ENCODE measurements at regions not wholly inside any gene's neighbourhood (a gene's known extent, or its start where the extent isn't known, plus 50 kb on each side); places are given as distances from the start of the nearest gene placed in this dataset.

- ATAC-seq (no peak), DNase-seq (ENCODE audit: low spot score) (no peak)
- Mint-ChIP-seq H3K9me3 (no peaks in the 10 kb centered on the region), H3K4me3 (no peak overlapping the region), H3K4me1 (no peaks in the 10 kb centered on the region), H3K27ac (no peak overlapping the region), H3K36me3 (no peaks in the 10 kb centered on the region), H3K27me3 (ENCODE audit: low read depth) (no peaks in the 10 kb centered on the region)
- CTCF ChIA-PET, result no interaction called here
- TF ChIP-seq ELF4 (CRISPR knock-in tag; IDR thresholded peaks at IDR 0.05; ENCODE audit: low read depth) (no peak), STAT6 (CRISPR knock-in tag; conservative IDR thresholded peaks at IDR 0.05; ENCODE audit: low read depth) (no peak), PRRX2 (CRISPR knock-in tag; IDR thresholded peaks at IDR 0.05) (no peak), ZNF138 (CRISPR knock-in tag; conservative IDR thresholded peaks at IDR 0.05) (no peak), ZNF425 (CRISPR knock-in tag; conservative IDR thresholded peaks at IDR 0.05) (no peak), JAZF1 (CRISPR knock-in tag; IDR thresholded peaks at IDR 0.05) (no peak), ZNF396 (CRISPR knock-in tag; IDR thresholded peaks at IDR 0.05; ENCODE audit: borderline replicate concordance) (no peak)
- POLR2A ChIA-PET, result no interaction called here
These were observed 118.3 kb downstream of the EXOC5 start for GRCh38 chr14:57150449-57150848.

GRCh38 chr14:57139173-57139572 is 129.5 kb downstream of the EXOC5 start:
- DNase-seq (ENCODE audit: low spot score) (no peak), ATAC-seq (no peak)
- no peaks in the 10 kb centered on the region for H3K36me3 Mint-ChIP-seq
- no peaks in the 10 kb centered on the region; the same call in 1 of the 2 replicates for H3K27me3 Mint-ChIP-seq (ENCODE audit: low read depth)
- no peak overlapping the region for H3K4me3 Mint-ChIP-seq
- POLR2A ChIA-PET, result no interaction called here
- no peak overlapping the region for H3K27ac Mint-ChIP-seq
- TF ChIP-seq FOXP1 (CRISPR knock-in tag; IDR thresholded peaks at IDR 0.05; ENCODE audit: borderline replicate concordance) (no peak), ZNF317 (CRISPR knock-in tag; IDR thresholded peaks at IDR 0.05; ENCODE audit: borderline replicate concordance, low read depth) (no peak)
- peaks cover 10% of the 10 kb centered on the region for H3K4me1 Mint-ChIP-seq
- CTCF ChIA-PET, result no interaction called here
- H3K9me3 Mint-ChIP-seq, result peaks cover 13% of the 10 kb centered on the region

DNA sequence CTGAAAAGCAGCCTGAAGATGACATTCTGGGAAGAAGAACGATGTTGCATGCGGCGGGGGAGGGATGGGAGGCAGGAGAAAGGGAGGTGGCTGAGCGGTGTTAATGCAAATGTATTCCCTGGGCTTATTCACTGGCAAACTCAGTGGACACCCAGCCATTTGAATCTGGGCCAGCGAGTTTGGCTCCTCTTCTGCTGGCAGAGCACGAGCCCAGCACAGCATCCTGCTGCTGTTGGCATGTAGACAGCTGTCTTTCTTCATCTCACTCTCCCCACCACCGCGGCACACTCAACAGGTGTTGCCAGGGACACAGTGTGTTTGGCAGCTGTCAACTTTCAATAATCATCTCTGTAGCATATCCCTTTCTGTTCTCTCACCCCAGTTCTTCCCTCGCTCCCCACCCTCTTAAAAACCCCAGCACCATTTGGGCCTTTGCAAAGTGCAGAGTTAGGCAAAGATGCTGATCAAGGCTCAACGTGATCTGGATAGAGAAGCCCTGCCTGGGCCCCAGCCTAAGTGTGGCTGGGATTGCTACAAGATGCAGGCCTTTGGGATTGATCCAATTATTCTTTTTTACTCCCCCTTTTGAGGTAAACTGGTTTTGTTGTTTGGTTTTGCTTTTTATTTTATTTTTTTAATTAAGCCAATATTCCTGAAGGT is 131.9 kb downstream of the EXOC5 start:
- H3K9me3 Mint-ChIP-seq, result peaks cover 15% of the 10 kb centered on the region
- peak; percentile 68 for ATAC-seq
- DNase-seq (ENCODE audit: low spot score), result peak; percentile 11
- ChIA-PET CTCF (no interaction called here), POLR2A (no interaction called here)
- H3K4me3 Mint-ChIP-seq, result no peak overlapping the region
- no peaks in the 10 kb centered on the region; the same call in 1 of the 2 replicates for H3K27me3 Mint-ChIP-seq (ENCODE audit: low read depth)
- peaks cover 10% of the 10 kb centered on the region for H3K4me1 Mint-ChIP-seq
- H3K27ac Mint-ChIP-seq, result no peak overlapping the region
- H3K36me3 Mint-ChIP-seq, result no peaks in the 10 kb centered on the region
- no peak for TF ChIP-seq TEAD4 (CRISPR knock-in tag; IDR thresholded peaks at IDR 0.05)
- TF ChIP-seq, protein P1, sequence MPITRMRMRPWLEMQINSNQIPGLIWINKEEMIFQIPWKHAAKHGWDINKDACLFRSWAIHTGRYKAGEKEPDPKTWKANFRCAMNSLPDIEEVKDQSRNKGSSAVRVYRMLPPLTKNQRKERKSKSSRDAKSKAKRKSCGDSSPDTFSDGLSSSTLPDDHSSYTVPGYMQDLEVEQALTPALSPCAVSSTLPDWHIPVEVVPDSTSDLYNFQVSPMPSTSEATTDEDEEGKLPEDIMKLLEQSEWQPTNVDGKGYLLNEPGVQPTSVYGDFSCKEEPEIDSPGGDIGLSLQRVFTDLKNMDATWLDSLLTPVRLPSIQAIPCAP (CRISPR knock-in tag; IDR thresholded peaks at IDR 0.05), result no peak
- no peak for TF ChIP-seq GTF2I (CRISPR knock-in tag; conservative IDR thresholded peaks at IDR 0.05)
- TF ChIP-seq GRHL2 (CRISPR knock-in tag; IDR thresholded peaks at IDR 0.05; ENCODE audit: insufficient replicate concordance, severe bottlenecking), result no peak
- TF ChIP-seq STAT6 (CRISPR knock-in tag; conservative IDR thresholded peaks at IDR 0.05; ENCODE audit: low read depth), result no peak
- TF ChIP-seq, protein P2, sequence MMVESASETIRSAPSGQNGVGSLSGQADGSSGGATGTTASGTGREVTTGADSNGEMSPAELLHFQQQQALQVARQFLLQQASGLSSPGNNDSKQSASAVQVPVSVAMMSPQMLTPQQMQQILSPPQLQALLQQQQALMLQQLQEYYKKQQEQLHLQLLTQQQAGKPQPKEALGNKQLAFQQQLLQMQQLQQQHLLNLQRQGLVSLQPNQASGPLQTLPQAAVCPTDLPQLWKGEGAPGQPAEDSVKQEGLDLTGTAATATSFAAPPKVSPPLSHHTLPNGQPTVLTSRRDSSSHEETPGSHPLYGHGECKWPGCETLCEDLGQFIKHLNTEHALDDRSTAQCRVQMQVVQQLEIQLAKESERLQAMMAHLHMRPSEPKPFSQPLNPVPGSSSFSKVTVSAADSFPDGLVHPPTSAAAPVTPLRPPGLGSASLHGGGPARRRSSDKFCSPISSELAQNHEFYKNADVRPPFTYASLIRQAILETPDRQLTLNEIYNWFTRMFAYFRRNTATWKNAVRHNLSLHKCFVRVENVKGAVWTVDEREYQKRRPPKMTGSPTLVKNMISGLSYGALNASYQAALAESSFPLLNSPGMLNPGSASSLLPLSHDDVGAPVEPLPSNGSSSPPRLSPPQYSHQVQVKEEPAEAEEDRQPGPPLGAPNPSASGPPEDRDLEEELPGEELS (CRISPR knock-in tag; IDR thresholded peaks at IDR 0.05), result no peak
- TF ChIP-seq, protein P3, sequence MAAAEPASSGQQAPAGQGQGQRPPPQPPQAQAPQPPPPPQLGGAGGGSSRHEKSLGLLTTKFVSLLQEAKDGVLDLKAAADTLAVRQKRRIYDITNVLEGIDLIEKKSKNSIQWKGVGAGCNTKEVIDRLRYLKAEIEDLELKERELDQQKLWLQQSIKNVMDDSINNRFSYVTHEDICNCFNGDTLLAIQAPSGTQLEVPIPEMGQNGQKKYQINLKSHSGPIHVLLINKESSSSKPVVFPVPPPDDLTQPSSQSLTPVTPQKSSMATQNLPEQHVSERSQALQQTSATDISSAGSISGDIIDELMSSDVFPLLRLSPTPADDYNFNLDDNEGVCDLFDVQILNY (CRISPR knock-in tag; IDR thresholded peaks at IDR 0.05), result no peak
- TF ChIP-seq JAZF1 (CRISPR knock-in tag; IDR thresholded peaks at IDR 0.05), result no peak
- no peak for TF ChIP-seq ATF2 (CRISPR knock-in tag; IDR thresholded peaks at IDR 0.05; ENCODE audit: borderline replicate concordance, low read depth)
- TF ChIP-seq ZNF138 (CRISPR knock-in tag; conservative IDR thresholded peaks at IDR 0.05), result no peak
- TF ChIP-seq TP53 (CRISPR knock-in tag; IDR thresholded peaks at IDR 0.05), result no peak
- no peak for TF ChIP-seq ZNF396 (CRISPR knock-in tag; IDR thresholded peaks at IDR 0.05; ENCODE audit: borderline replicate concordance)
- no peak for TF ChIP-seq ZNF416 (CRISPR knock-in tag; IDR thresholded peaks at IDR 0.05)

All from WTC11 (cell line).